MV-4-11 (cell line): ENCODE measurements at regions not wholly inside any gene's neighbourhood (a gene's known extent, or its start where the extent isn't known, plus 50 kb on each side); places are given as distances from the start of the nearest gene placed in this dataset.

ENCODE experiments used
- DNase-seq: peaks from one replicate; lab custom pipeline; 2025; lab: John Stamatoyannopoulos, UW

- no peak for DNase-seq
These were observed 206.3 kb downstream of the UNC5CL start for GRCh38 chr6:40832691-40833090.

- DNase-seq = no peak
These were observed 207.6 kb downstream of the UNC5CL start for GRCh38 chr6:40831381-40831780.

- no peak for DNase-seq
These were observed 213.9 kb downstream of the UNC5CL start for GRCh38 chr6:40825102-40825501.

- peak; percentile 48 for DNase-seq
These were observed 214.8 kb downstream of the UNC5CL start for GRCh38 chr6:40823917-40824891.

- no peak for DNase-seq
These were observed 216.4 kb downstream of the UNC5CL start for GRCh38 chr6:40822619-40823018.

GRCh38 chr6:40819182-40819834, 219.7 kb downstream of the UNC5CL start:
- DNase-seq = no peak

GRCh38 chr6:40817369-40817768, 221.7 kb downstream of the UNC5CL start:
- no peak for DNase-seq

- DNase-seq = no peak
These were observed 222.4 kb downstream of the UNC5CL start for GRCh38 chr6:40816601-40817000.

- DNase-seq = no peak
These were observed 223.3 kb downstream of the UNC5CL start for GRCh38 chr6:40815731-40816130.

GRCh38 chr6:40810171-40810570, 223.0 kb upstream of the LRFN2 start:
- no peak for DNase-seq

- no peak for DNase-seq
These were observed 222.5 kb upstream of the LRFN2 start for GRCh38 chr6:40809627-40810026.

GRCh38 chr6:40807484-40807883, 220.3 kb upstream of the LRFN2 start:
- peak; percentile 81 for DNase-seq

GRCh38 chr6:40806256-40806864, 219.2 kb upstream of the LRFN2 start:
- peak; percentile 51 for DNase-seq

- no peak for DNase-seq
These were observed 218.2 kb upstream of the LRFN2 start for GRCh38 chr6:40805336-40805735.

- DNase-seq = no peak
These were observed 217.7 kb upstream of the LRFN2 start for GRCh38 chr6:40804905-40805304.

- peak; percentile 98 for DNase-seq
These were observed 216.9 kb upstream of the LRFN2 start for GRCh38 chr6:40803897-40804702.

GRCh38 chr6:40802481-40802880, 215.3 kb upstream of the LRFN2 start:
- DNase-seq = no peak

- DNase-seq = no peak
These were observed 212.4 kb upstream of the LRFN2 start for GRCh38 chr6:40799296-40800140.

GRCh38 chr6:40798069-40798770, 211.1 kb upstream of the LRFN2 start:
- no peak for DNase-seq
